ENCODE measurements at regions not wholly inside any gene's neighbourhood (a gene's known extent, or its start where the extent isn't known, plus 50 kb on each side); places are given as distances from the start of the nearest gene placed in this dataset.
"Not testable (repeated sequence)": the region's sequence is repeated elsewhere in the genome, so short reads cannot be mapped to it uniquely, and the experiment has no call there.

GRCh38 chr6:63022631-63023030 is 188.6 kb upstream of the FKBP1C start:
- no peak for DNase-seq

GRCh38 chr6:63023726-63024125 is 187.5 kb upstream of the FKBP1C start:
- no peak for DNase-seq

- no peak for DNase-seq
Observed at GRCh38 chr6:63049216-63049615, 162.1 kb upstream of the FKBP1C start.

GRCh38 chr6:63053206-63053605 is 158.1 kb upstream of the FKBP1C start:
- DNase-seq: not testable (repeated sequence)

GRCh38 chr6:63058601-63059000 is 152.7 kb upstream of the FKBP1C start:
- DNase-seq: no peak

- no peak for DNase-seq
Observed at GRCh38 chr6:63063631-63064271, 147.5 kb upstream of the FKBP1C start.

GRCh38 chr6:63066055-63066704 is 145.1 kb upstream of the FKBP1C start:
- DNase-seq: no peak

- no peak for DNase-seq
Observed at GRCh38 chr6:63094947-63095346, 116.3 kb upstream of the FKBP1C start.

- no peak for DNase-seq
Observed at GRCh38 chr6:63097222-63097621, 114.0 kb upstream of the FKBP1C start.

GRCh38 chr6:63098789-63099188 is 112.5 kb upstream of the FKBP1C start:
- no peak for DNase-seq

GRCh38 chr6:63099772-63100459 is 111.4 kb upstream of the FKBP1C start:
- DNase-seq: no peak

- no peak for DNase-seq
Observed at GRCh38 chr6:63114610-63115211, 96.6 kb upstream of the FKBP1C start.

- no peak for DNase-seq
Observed at GRCh38 chr6:63121166-63121565, 90.1 kb upstream of the FKBP1C start.

GRCh38 chr6:63140114-63140513 is 71.2 kb upstream of the FKBP1C start:
- DNase-seq: no peak

GRCh38 chr6:63140692-63141318 is 70.5 kb upstream of the FKBP1C start:
- no peak for DNase-seq

- no peak for DNase-seq
Observed at GRCh38 chr6:63149730-63150129, 61.5 kb upstream of the FKBP1C start.

- DNase-seq: no peak
Observed at GRCh38 chr6:63154535-63154934, 56.7 kb upstream of the FKBP1C start.
